Kidney tubule cell (primary cell): ENCODE measurements at regions not wholly inside any gene's neighbourhood (a gene's known extent, or its start where the extent isn't known, plus 50 kb on each side); places are given as distances from the start of the nearest gene placed in this dataset.

Experiments used
- DNase-seq: peaks from one replicate; pipeline ENCODE4 v3.0.0-alpha.2; 2018; ENCODE audit warnings: low spot score

DNA sequence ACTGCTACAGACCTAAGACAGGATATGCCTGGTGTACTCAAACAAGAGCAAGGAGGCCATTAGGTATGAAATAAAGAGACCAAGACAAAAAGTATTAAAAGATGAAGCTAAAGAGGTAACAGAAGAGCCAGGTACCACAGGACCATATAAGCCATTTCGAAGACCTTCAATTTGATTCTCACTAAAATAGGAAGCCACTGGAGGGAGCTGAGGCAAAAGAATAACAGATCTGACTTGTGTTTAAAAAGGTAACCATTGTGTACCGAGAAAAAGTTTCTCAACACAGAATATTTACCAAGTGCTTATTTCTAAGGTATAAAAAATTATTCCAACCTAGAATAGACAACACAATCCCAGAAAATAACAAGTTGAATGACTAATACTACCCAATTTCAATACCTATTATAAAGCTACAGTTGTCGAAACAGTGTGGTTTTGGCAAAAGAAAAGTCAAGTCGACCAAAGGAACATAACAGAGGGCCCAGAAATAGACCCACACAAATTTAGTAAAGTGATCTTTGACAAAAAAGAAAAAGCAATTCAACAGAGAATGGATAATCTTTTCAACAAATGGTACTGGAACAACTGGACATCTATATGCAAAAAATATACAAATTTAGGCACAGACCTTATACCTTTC, 125.3 kb upstream of the DST start:
- DNase-seq, result no peak

DNA sequence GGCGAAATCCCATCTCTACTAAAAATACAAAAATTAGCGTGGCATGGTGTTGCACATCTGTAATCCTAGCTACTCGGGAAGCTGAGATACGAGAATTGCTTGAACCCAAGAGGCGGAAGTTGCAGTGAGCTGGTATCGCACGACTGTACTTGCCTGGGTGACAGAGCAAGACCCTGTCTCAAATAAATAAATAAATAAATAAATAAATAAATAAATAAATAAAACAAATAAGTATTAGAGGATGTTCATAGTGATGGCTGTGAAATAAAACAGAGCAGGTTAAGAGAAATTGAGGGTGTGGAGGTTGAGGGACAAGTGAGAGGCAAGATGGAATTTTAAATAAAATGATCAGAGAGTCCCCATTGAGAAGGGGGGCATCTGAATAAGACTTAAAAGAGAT, 124.7 kb upstream of the DST start:
- DNase-seq, result no peak

DNA sequence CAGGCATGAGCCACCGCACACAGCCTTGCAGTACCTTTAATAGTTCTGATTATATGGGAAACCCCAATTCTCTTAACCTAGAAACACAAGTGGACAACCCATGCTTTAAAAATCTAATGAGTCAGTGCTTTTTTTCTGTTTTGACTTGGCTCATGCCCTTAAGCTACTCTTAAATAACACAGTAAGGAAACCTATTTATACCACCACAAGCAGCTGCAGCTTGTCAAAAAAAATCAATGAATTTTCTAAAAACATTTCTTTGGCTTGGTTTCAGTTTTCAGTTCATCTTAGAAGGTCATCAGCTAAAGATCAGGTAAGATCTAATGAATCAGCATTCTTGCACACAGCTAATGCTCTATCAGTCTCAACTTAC, 124.1 kb upstream of the DST start:
- peak; percentile 40 for DNase-seq

DNA sequence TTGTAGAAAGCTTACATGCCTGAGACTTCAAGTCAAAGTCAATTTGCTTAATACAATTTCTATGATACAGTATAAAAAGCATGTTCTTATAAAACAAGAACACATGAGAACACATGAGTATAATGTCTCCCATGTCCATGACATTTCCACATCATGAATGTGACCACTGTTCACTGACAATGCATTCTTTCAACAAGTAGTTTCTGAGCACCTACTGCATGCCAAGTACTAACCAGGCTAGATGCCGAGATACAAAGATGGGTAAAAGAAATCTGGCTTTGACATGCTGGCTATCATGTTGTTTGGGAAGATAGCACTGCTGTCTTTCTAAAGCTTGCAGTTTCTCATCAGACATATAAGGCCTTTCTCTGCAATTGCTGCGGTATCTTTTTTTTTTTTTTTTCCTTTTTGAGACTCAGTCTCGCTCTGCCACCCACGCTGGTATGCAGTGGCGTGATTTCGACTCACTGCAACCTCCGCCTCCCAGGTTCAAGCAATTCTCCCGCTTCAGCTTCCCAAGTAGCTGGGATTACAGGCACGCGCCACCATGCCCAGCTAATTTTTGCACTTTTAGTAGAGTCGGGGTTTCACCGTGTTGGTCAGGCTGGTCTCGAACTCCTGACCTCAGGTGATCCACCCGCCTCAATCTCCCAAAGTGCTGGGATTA, 123.6 kb upstream of the DST start:
- no peak for DNase-seq

- DNase-seq, result no peak
These were observed 122.8 kb upstream of the DST start for GRCh38 chr6:56765494-56765893.

- peak; percentile 62 for DNase-seq
These were observed 121.4 kb upstream of the DST start for GRCh38 chr6:56764081-56764566.

DNA sequence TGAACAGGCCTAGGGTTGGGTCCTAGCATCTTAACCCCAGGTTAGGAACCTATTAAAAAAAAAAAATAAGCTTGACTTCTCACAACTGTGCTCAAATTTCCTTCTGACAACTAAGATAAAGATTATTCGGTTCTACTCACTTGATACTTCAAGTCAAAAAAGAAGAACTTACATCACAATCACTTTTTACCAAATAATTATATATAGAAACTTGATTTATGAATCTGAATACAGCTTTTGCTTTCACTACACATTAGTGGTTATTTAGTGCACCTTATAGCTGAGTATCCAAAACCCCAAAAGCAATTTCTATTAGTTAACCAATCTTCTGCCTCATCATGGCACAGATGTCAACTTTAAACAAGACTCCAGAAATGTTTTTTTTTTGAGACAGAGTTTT, 119.0 kb upstream of the DST start:
- no peak for DNase-seq

GRCh38 chr6:56760842-56761241, 118.2 kb upstream of the DST start:
- no peak for DNase-seq

DNA sequence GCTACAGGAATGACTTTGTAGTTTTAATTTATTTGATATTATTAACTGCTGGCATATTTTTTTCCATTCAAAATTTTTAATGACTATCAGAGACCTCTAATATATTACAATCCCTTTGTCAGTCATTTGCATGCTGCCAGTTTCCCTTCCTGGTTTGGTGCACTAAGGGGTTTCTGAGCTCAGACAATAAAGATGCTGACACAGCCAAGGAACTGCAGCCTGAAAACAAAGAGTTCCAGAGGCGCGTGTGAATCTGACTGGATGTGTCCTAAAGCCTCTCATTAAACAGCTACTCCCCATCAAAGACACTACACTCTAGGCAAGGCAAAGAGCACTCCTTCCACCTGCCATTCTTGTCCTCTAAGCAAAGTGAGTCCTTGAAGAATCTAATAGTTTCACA, 116.8 kb upstream of the DST start:
- no peak for DNase-seq

- no peak for DNase-seq
These were observed 115.9 kb upstream of the DST start for GRCh38 chr6:56758553-56758952.

- DNase-seq, result peak; percentile 67
These were observed 115.4 kb upstream of the DST start for GRCh38 chr6:56758120-56758519.

- DNase-seq, result peak; percentile 46
These were observed 114.9 kb upstream of the DST start for GRCh38 chr6:56757588-56757984.

- DNase-seq, result no peak
These were observed 114.3 kb upstream of the DST start for GRCh38 chr6:56756791-56757587.

GRCh38 chr6:56756219-56756789, 113.6 kb upstream of the DST start:
- no peak for DNase-seq

GRCh38 chr6:56755040-56755439, 112.4 kb upstream of the DST start:
- no peak for DNase-seq

- DNase-seq, result no peak
These were observed 111.1 kb upstream of the DST start for GRCh38 chr6:56753811-56754210.

DNA sequence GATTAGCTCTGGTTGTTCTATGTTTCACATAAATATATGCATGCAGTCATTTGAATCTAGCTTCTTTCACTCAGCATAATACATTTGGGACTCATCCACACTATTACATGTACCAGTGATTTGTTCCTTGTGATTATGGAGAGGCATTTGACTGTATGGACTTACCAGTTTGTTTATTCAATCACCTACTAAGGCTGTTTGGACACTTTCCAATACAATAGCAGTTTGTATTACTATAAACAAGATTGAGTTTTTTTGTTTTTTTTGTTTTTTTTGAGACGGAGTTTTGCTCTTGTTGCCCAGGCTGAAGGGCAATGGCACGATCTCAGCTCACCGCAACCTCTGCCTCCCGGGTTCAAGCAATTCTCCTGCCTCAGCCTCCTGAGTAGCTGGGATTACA, 109.8 kb upstream of the DST start:
- DNase-seq, result no peak

DNA sequence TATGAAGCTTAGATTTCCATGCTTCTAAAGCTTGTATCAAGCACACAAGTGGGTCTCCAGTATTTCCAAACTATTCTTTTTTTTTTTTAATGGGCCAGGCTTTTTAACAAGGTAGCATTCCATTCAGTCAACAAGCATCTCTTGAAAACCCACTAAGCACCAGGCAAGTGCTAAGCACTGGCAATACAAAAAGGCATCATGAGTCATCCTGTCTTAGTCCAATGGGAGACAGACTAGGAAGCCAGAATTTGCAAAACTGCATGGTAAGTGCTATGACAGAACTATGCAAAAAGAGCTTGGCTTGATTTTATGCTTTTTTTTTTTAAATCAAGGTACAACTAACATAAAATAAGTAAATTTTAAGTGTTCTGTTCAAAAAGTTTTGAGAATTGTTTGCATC, 109.3 kb upstream of the DST start:
- DNase-seq, result peak; percentile 56

- no peak for DNase-seq
These were observed 108.9 kb upstream of the DST start for GRCh38 chr6:56751604-56752003.

DNA sequence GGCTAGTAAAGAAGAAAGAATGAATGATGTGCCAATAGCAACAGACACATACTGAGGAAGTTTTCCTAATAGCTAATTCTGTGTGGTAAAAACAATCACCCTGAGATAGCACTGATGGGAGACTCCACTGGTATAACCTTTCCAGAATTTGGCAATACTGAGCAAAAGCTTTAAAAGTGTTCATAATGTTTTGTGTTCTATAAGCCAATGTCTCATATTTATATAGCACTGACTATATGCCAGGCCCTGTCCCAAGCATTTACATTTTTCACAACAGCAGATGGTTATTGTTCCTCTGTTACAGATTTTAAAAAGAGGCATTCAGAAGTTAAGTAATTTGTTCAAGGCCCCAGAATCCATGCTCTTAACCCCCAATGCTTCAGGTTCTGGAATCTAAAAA, 108.0 kb upstream of the DST start:
- DNase-seq, result no peak

DNA sequence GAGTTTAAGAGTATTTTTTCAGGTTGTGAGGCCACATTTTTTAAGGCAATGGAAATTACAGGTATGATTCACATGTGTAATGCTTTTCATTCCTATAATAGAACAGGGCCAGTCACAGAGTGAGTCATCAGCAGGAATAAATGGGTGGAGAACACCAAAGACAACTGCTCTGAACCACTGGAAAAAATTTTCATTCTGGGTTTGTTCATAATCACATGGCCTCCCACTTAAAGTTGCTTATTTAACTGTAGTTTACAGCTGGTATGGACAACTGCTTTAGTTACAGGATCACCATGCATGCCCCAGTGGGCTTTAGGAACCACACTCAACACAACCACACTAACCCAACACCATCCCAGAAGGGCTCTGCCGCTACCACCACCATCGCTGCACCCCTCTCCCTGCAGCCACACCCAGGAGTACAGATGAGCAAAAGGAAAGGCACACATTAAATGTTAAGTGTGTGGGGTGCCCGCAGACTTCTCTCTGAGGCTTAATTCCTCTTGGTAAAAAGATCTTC, 107.0 kb upstream of the DST start:
- DNase-seq, result peak; percentile 91

- no peak for DNase-seq
These were observed 104.2 kb upstream of the DST start for GRCh38 chr6:56746767-56747504.
